ENCODE measurements at regions not wholly inside any gene's neighbourhood (a gene's known extent, or its start where the extent isn't known, plus 50 kb on each side); places are given as distances from the start of the nearest gene placed in this dataset.
A peak's percentile ranks its signal among the peaks of the same experiment; 100 is the strongest.

DNA sequence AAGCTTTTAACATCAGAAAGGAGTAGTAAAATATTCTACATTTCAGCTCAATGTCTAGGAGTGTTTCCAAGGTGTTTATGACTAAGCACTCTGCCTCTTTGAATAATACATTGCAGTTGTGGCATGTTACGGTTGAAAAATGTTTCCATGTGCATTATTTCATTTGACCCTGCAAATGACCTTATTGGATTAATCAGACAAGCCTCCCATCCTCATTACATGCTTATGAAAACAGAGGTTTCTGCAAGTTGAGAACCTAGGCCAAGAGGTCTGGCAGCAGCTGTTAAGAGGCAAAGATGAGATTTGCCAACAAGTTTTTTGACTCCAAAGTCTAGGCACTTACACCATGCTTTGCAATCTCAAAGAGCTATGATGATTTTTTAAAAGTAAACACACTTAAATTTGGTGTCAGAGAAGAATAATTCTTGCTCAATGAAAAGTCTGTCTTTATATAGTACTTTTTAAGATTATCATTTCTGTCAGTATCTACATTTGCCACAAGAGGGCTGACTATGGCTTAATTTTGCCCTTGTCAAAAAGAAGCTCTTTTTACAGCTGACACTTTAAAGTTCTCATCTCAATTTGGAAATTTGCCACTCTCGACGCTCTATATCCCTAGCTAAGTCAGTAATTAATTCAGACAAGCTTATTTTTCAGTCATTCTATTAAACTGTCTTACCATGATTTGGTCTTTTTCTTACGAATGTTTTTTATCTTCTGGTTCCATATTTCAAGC lies 260.6 kb downstream of the PAX3 start:
- Histone ChIP-seq H2BK120ac (ENCODE audit: low read depth, low read length) (no peak overlapping the region), H3K9ac (ENCODE audit: low read depth, low read length) (no peak overlapping the region), H3K14ac (replicated peaks; ENCODE audit: low read depth, low read length) (no peak overlapping the region), H3K27ac (ENCODE audit: insufficient read depth, low read length) (no peak overlapping the region), H4K91ac (ENCODE audit: insufficient read depth, low read depth, low read length) (no peak overlapping the region), H3K4me3 (ENCODE audit: insufficient read depth, low read depth, low read length) (no peak overlapping the region), H3K36me3 (ENCODE audit: control insufficient read depth, insufficient read depth, low read length) (no peaks in the 10 kb centered on the region), H4K20me1 (ENCODE audit: insufficient read depth, low read length) (no peaks in the 10 kb centered on the region), H3K4ac (ENCODE audit: low read depth, low read length) (no peak overlapping the region), H3K9me3 (ENCODE audit: control insufficient read depth, insufficient read depth, low read length) (no peaks in the 10 kb centered on the region), H2AK9ac (replicated peaks; ENCODE audit: low read depth, low read length, poor library complexity) (no peak overlapping the region), H2BK15ac (ENCODE audit: low read depth, low read length) (no peak overlapping the region), H3K4me2 (ENCODE audit: low read depth, low read length) (no peak overlapping the region), H3K56ac (ENCODE audit: extremely low read depth, insufficient read depth, low read length) (no peak overlapping the region), H4K5ac (ENCODE audit: low read depth, low read length) (no peak overlapping the region), H2BK5ac (ENCODE audit: low read depth, low read length, poor library complexity, severe bottlenecking) (no peak overlapping the region), H3K4me1 (ENCODE audit: control insufficient read depth, insufficient read depth, low read length) (no peaks in the 10 kb centered on the region), H3K27me3 (ENCODE audit: control insufficient read depth, insufficient read depth, low read length) (no peaks in the 10 kb centered on the region), H2AFZ (replicated peaks; ENCODE audit: low read length, poor library complexity) (no peak overlapping the region), H2BK20ac (ENCODE audit: low read depth, low read length) (no peak overlapping the region), H3K18ac (ENCODE audit: low read depth, low read length) (no peak overlapping the region), H3K23ac (ENCODE audit: low read depth, low read length) (no peak overlapping the region), H3K79me1 (ENCODE audit: low read depth in 1 of 2, low read length in 2 of 2) (no peaks in the 10 kb centered on the region), H3K9me1 (ENCODE audit: insufficient read depth, low read length) (no peaks in the 10 kb centered on the region), H2AK5ac (ENCODE audit: low read depth, low read length) (no peak overlapping the region), H4K8ac (ENCODE audit: low read depth in 2 of 2, low read length in 2 of 2) (no peak overlapping the region)
- in situ Hi-C loops (cut with MboI; ENCODE audit: low sequenced_read_pairs) (no loop called here), intact Hi-C loops (cut with micrococcal nuclease) (no loop called here), dilution Hi-C loops (cut with HindIII; ENCODE audit: low sequenced_read_pairs, unreplicated experiment) (no loop called here)
- CTCF ChIA-PET, result interaction anchor here (0.7 to 2.4 kb wide), 6 partner anchors 13 to 556 kb away, joined by 3 to 24 read pairs (median 4); no protein-coding TSS in a partner anchor
- no CpG with 5 or more reads among the region's 4 CpGs for WGBS, 2 experiments (ENCODE audit: extremely low coverage in 2 of 2, insufficient read length in 1 of 2)
- BruUV-seq (replicated peaks), result no TSS peak
- peak; percentile 13 for DNase-seq
- TF ChIP-seq CEBPB (IDR thresholded peaks at IDR 0.05; ENCODE audit: low read depth, low read length) (no peak), NFE2L2 (IDR thresholded peaks at IDR 0.05; ENCODE audit: low read depth, low read length) (no peak), MXI1 (IDR thresholded peaks at IDR 0.05; ENCODE audit: borderline replicate concordance, low read depth, low read length) (no peak), CTCF (conservative IDR thresholded peaks at IDR 0.05; ENCODE audit: low read depth, low read length) (peak; percentile 36), RCOR1 (IDR thresholded peaks at IDR 0.05; ENCODE audit: insufficient replicate concordance, low read length) (no peak), FOS (IDR thresholded peaks at IDR 0.05; ENCODE audit: low read depth, low read length) (no peak), ELK1 (IDR thresholded peaks at IDR 0.05; ENCODE audit: borderline replicate concordance, low read depth, low read length) (no peak), MAFK (IDR thresholded peaks at IDR 0.05; ENCODE audit: low read depth, low read length) (no peak), POLR2A (IDR thresholded peaks at IDR 0.05; ENCODE audit: low read depth, low read length) (no peak), BHLHE40 (IDR thresholded peaks at IDR 0.05; ENCODE audit: low read depth, low read length) (no peak), MAZ (IDR thresholded peaks at IDR 0.05; ENCODE audit: borderline replicate concordance, low read depth, low read length) (no peak), SMC3 (IDR thresholded peaks at IDR 0.05; ENCODE audit: low read depth, low read length) (peak; percentile 28; the same call in 1 of the 2 replicates), RFX5 (IDR thresholded peaks at IDR 0.05; ENCODE audit: low read depth, low read length) (no peak)
- TF ChIP-seq, protein P1, sequence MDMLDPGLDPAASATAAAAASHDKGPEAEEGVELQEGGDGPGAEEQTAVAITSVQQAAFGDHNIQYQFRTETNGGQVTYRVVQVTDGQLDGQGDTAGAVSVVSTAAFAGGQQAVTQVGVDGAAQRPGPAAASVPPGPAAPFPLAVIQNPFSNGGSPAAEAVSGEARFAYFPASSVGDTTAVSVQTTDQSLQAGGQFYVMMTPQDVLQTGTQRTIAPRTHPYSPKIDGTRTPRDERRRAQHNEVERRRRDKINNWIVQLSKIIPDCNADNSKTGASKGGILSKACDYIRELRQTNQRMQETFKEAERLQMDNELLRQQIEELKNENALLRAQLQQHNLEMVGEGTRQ (IDR thresholded peaks at IDR 0.05; ENCODE audit: low read depth, low read length), result no peak
- no peak for ATAC-seq (ENCODE audit: low read depth)
- POLR2A ChIA-PET (ENCODE audit: unreplicated experiment), result no interaction called here
